Prostate gland (tissue), 2 donors: ENCODE measurements at regions not wholly inside any gene's neighbourhood (a gene's known extent, or its start where the extent isn't known, plus 50 kb on each side); places are given as distances from the start of the nearest gene placed in this dataset.

Experiments
- DNase-seq: peaks from one replicate; pipeline ENCODE4 v3.0.0-alpha.2; 2019; ENCODE audit warnings: low spot score
- H3K27ac ChIP-seq, 2 donors: fragments of 200-600 bp; sonication (generic); 2 replicates each; pipeline ENCODE4 v1.5.1; 2017 to 2019
- H3K27me3 ChIP-seq: fragments of 200-600 bp; sonication (generic); replicated peaks from 2 replicates; pipeline ENCODE4 v1.5.1; 2019; ENCODE audit not compliant: insufficient read depth
- H3K36me3 ChIP-seq, 2 donors: fragments of 200-600 bp; sonication (generic); 1 replicate in 1 of 2; 2 replicates in 1 of 2; pipeline versions ENCODE4 v1.5.1 to v1.8.1; 2017 to 2019
- H3K4me1 ChIP-seq: fragments of 200-600 bp; sonication (generic); replicated peaks from 2 replicates; pipeline ENCODE4 v1.5.1; 2019
- H3K4me3 ChIP-seq, 2 donors: fragments of 200-600 bp; sonication (generic); 2 replicates each; pipeline ENCODE4 v1.5.1; 2017 to 2019
- H3K9me3 ChIP-seq: fragments of 200-600 bp; sonication (generic); 2 replicates; pipeline ENCODE4 v1.5.1; 2017
- POLR2A ChIP-seq: fragments of 450-650 bp; IDR thresholded peaks from one replicate; pipeline ENCODE4 v1.6.1; 2016; ENCODE audit warnings: antibody characterized with exemption, mild to moderate bottlenecking
- POLR2AphosphoS5 ChIP-seq: sonication (generic); formaldehyde crosslinking; IDR thresholded peaks from one replicate; pipeline ENCODE4 v1.6.1; 2017; ENCODE audit warnings: antibody characterized with exemption
- WGBS: methylation state at CpG from one replicate; pipeline ENCODE4 v1.1.5; 2018; 5-methylcytosine and 5-hydroxymethylcytosine counted together
- intact Hi-C: fragments of 100-400 bp; cut with DNase I; formaldehyde crosslinking; loops from one replicate; pipeline ENCODE4 v1.14.2; 2022
- TF ChIP-seq, protein P1 (sequence below), 4 experiments: fragments of 200-600 bp in 2 of 4; fragments of 450-650 bp in 2 of 4; sonication (generic) in 2 of 4; IDR thresholded peaks; 1 replicate in 3 of 4; 2 replicates in 1 of 4; pipeline ENCODE4 v1.5.1; 2016 to 2019; ENCODE audit warnings: antibody characterized with exemption in 4 of 4, mild to moderate bottlenecking in 2 of 4, moderate library complexity in 2 of 4

GRCh38 chr20:40773376-40773775 is 84.3 kb upstream of the MAFB start:
- TF ChIP-seq POLR2AphosphoS5 (no peak), POLR2A (no peak)
- TF ChIP-seq, protein P1, sequence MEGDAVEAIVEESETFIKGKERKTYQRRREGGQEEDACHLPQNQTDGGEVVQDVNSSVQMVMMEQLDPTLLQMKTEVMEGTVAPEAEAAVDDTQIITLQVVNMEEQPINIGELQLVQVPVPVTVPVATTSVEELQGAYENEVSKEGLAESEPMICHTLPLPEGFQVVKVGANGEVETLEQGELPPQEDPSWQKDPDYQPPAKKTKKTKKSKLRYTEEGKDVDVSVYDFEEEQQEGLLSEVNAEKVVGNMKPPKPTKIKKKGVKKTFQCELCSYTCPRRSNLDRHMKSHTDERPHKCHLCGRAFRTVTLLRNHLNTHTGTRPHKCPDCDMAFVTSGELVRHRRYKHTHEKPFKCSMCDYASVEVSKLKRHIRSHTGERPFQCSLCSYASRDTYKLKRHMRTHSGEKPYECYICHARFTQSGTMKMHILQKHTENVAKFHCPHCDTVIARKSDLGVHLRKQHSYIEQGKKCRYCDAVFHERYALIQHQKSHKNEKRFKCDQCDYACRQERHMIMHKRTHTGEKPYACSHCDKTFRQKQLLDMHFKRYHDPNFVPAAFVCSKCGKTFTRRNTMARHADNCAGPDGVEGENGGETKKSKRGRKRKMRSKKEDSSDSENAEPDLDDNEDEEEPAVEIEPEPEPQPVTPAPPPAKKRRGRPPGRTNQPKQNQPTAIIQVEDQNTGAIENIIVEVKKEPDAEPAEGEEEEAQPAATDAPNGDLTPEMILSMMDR (IDR thresholded peaks at IDR 0.05) = no peak
- no peaks in the 10 kb centered on the region for H3K36me3 ChIP-seq
- H3K27me3 ChIP-seq = no peaks in the 10 kb centered on the region
- no peak overlapping the region for H3K4me3 ChIP-seq
- no peak for DNase-seq
- H3K4me1 ChIP-seq = no peaks in the 10 kb centered on the region
- H3K9me3 ChIP-seq = no peaks in the 10 kb centered on the region
- 81% methylated on average over 3 of the region's 3 CpGs for WGBS
- no peak overlapping the region for H3K27ac ChIP-seq
- intact Hi-C loops = no loop called here

DNA sequence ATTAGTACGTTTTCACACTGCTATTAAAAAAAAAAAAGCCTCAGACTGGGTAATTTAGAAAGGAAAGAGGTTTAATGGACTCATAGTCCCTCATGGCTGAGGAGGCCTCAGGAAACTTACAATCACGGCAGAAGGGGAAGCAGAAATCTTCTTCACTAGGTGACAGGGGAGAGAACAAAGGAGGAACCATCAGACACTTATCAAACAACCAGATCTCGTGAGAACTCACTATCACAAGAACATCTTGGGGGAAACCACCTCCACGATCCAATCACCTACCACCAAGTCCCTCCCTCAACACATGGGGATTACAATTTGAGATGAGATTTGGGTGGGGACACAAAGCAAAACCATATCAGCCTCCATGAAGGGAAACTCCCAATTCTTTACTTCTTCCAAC is 85.2 kb upstream of the MAFB start:
- no peaks in the 10 kb centered on the region for H3K4me1 ChIP-seq
- no peak for TF ChIP-seq POLR2A
- TF ChIP-seq, protein P1 (IDR thresholded peaks at IDR 0.05) = no peak
- no peak for TF ChIP-seq POLR2AphosphoS5
- no peak for DNase-seq
- no peaks in the 10 kb centered on the region for H3K27me3 ChIP-seq
- no peaks in the 10 kb centered on the region for H3K9me3 ChIP-seq
- H3K4me3 ChIP-seq = no peak overlapping the region
- intact Hi-C loops = no loop called here
- no peaks in the 10 kb centered on the region for H3K36me3 ChIP-seq
- WGBS = 52% methylated on average over 4 of the region's 4 CpGs
- H3K27ac ChIP-seq = no peak overlapping the region

- WGBS = 80% methylated on average over 2 of the region's 2 CpGs
- DNase-seq = no peak
- Histone ChIP-seq H3K27me3 (no peaks in the 10 kb centered on the region), H3K9me3 (no peaks in the 10 kb centered on the region), H3K4me3 (no peak overlapping the region), H3K27ac (no peak overlapping the region), H3K36me3 (no peaks in the 10 kb centered on the region), H3K4me1 (no peaks in the 10 kb centered on the region)
- intact Hi-C loops = no loop called here
- no peak for TF ChIP-seq POLR2AphosphoS5
- TF ChIP-seq POLR2A = no peak
Observed at GRCh38 chr20:40775561-40776146, 86.6 kb upstream of the MAFB start.

- no peak for DNase-seq
- intact Hi-C loops = no loop called here
- H3K36me3 ChIP-seq = no peaks in the 10 kb centered on the region
- 74% methylated on average over 13 of the region's 13 CpGs for WGBS
- H3K9me3 ChIP-seq = no peaks in the 10 kb centered on the region
- no peaks in the 10 kb centered on the region for H3K27me3 ChIP-seq
- H3K27ac ChIP-seq = no peak overlapping the region
- TF ChIP-seq POLR2AphosphoS5 = no peak
- TF ChIP-seq, protein P1 (IDR thresholded peaks at IDR 0.05) = no peak
- no peak for TF ChIP-seq POLR2A
- H3K4me3 ChIP-seq = no peak overlapping the region
- H3K4me1 ChIP-seq = no peaks in the 10 kb centered on the region
Observed at GRCh38 chr20:40776466-40777457, 87.7 kb upstream of the MAFB start.

DNA sequence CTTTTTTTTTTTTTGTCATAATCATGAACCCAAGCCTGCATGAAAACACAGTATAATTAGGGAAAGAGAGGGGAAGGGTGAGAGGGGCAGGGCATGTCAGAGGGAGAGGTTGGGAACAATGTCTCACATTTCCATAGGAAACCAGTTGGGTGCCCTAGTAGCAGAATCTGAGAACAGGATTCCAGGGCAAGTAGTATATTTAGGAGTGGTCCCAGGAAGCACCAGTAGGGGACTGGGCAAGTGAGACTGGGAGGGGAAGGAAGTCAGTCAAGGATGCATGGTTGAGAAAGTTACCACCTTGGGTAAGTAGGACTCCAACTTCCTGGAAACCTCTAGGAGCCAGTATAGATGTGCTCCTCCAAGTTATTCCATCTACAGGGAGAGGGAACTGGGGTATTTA is 88.6 kb upstream of the MAFB start:
- TF ChIP-seq POLR2A = no peak
- TF ChIP-seq POLR2AphosphoS5 = no peak
- TF ChIP-seq, protein P1 (IDR thresholded peaks at IDR 0.05) = no peak
- Histone ChIP-seq H3K36me3 (no peaks in the 10 kb centered on the region), H3K9me3 (no peaks in the 10 kb centered on the region), H3K27me3 (no peaks in the 10 kb centered on the region), H3K27ac (no peak overlapping the region), H3K4me1 (no peaks in the 10 kb centered on the region), H3K4me3 (no peak overlapping the region)
- intact Hi-C loops = no loop called here
- DNase-seq = no peak
